VCaP (cell line): ENCODE measurements at regions not wholly inside any gene's neighbourhood (a gene's known extent, or its start where the extent isn't known, plus 50 kb on each side); places are given as distances from the start of the nearest gene placed in this dataset.
"Not testable (repeated sequence)": the region's sequence is repeated elsewhere in the genome, so short reads cannot be mapped to it uniquely, and the experiment has no call there.

ENCODE experiments used
- H3K27ac ChIP-seq: fragments of 450-650 bp; 2 replicates; pipeline ENCODE4 v1.5.1; 2017
- TF ChIP-seq, protein P1 (sequence below): fragments of 450-650 bp; conservative IDR thresholded peaks from 2 replicates; pipeline ENCODE4 v1.5.1; 2017; ENCODE audit warnings: mild to moderate bottlenecking, moderate library complexity

DNA sequence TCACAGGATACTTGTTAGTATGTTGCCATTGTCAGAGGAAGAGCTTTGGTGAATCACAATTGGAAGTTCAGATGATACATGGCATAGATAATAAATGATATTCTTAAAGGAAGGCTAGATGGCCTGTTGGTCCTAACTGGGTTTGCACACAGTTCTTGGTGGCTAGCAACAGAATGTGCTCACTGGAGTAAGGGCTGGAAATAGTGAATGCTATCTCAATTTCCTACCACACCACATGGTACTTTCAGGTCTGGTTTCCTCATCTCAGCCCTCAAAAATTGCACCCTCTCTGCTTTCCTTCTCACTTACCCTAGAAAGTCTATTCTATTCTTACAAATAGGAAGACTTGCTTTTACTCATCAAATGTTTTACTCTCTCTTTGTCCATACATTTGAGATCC is 622.5 kb downstream of the ANKRD7 start:
- TF ChIP-seq, protein P1, sequence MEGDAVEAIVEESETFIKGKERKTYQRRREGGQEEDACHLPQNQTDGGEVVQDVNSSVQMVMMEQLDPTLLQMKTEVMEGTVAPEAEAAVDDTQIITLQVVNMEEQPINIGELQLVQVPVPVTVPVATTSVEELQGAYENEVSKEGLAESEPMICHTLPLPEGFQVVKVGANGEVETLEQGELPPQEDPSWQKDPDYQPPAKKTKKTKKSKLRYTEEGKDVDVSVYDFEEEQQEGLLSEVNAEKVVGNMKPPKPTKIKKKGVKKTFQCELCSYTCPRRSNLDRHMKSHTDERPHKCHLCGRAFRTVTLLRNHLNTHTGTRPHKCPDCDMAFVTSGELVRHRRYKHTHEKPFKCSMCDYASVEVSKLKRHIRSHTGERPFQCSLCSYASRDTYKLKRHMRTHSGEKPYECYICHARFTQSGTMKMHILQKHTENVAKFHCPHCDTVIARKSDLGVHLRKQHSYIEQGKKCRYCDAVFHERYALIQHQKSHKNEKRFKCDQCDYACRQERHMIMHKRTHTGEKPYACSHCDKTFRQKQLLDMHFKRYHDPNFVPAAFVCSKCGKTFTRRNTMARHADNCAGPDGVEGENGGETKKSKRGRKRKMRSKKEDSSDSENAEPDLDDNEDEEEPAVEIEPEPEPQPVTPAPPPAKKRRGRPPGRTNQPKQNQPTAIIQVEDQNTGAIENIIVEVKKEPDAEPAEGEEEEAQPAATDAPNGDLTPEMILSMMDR = no peak

DNA sequence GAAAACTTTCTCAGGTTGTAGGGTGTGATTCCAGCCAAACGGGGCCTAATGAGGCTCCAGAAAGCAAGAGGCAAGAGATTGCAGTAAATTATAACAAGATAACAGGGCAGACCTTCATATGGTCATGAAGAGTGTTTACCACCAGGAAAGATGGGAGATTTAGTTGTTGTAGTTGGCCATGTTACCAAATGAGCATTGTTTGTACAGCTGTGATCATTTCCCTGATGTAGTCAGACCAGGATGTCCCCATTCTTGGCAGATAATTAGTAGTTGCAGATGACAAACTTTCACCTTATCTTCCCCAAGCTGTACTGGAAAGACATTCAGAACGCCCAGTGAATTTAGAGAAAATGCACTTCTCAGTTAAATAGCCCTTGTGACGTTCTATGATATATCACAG is 630.8 kb downstream of the ANKRD7 start:
- H3K27ac ChIP-seq = peak overlapping the region; percentile 80
- TF ChIP-seq, protein P1 = no peak

More for the DNA sequence above, 622.5 kb downstream of the ANKRD7 start:
- no peak overlapping the region for H3K27ac ChIP-seq

DNA sequence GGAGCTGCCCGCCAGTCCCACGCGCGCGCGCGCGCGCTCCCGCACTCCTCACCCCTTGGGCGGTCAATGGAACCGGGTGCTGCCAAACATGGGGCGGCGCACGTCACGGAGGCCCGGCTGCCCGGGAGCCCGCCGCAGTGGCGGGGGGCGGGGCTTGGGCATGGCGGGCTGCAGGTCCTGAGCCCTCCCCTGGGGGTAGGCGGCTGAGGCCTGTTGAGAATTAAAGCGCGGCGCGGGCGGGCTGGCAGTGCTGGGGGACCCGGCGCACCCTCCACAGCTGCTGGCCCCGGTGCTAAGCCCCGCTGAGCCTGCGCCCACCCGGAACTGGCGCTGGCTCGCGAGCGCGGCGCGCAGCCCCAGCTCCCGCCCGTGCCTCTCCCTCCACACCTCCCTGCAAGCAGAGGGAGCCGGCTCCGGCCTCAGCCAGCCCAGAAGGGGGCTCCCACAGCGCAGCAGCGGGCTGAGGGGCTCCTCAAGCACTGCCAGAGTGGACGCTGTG is 634.2 kb downstream of the ANKRD7 start:
- TF ChIP-seq, protein P1 = peak; percentile 49; the same call in 1 of the 2 replicates

DNA sequence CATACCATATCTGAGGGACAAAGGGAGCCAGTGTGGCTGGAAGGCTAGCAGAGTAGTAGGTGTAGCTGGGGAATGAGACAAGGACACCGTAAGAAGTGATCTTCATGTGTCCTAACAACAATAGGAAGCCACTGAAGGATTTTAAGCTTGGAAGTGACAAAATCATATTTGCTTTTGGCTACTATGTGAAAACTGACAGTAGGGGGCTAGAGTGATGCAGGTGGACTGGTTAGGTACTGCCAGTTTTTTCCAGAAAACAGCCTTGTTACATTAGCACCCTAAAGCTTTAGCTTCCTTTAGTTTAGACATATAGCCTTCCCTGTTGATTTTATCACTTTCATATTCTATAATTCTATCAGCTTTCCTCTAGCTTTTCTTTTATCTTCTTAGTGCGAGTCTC is 637.1 kb downstream of the ANKRD7 start:
- TF ChIP-seq, protein P1 = no peak
- H3K27ac ChIP-seq = no peak overlapping the region

More for the DNA sequence above, 634.2 kb downstream of the ANKRD7 start:
- H3K27ac ChIP-seq = peak overlapping the region; percentile 75

GRCh38 chr7:118862740-118863139 is 638.2 kb downstream of the ANKRD7 start:
- TF ChIP-seq, protein P1 = no peak
- H3K27ac ChIP-seq = no peak overlapping the region

GRCh38 chr7:118863966-118864365 is 639.5 kb downstream of the ANKRD7 start:
- H3K27ac ChIP-seq = no peak overlapping the region
- TF ChIP-seq, protein P1 = no peak

DNA sequence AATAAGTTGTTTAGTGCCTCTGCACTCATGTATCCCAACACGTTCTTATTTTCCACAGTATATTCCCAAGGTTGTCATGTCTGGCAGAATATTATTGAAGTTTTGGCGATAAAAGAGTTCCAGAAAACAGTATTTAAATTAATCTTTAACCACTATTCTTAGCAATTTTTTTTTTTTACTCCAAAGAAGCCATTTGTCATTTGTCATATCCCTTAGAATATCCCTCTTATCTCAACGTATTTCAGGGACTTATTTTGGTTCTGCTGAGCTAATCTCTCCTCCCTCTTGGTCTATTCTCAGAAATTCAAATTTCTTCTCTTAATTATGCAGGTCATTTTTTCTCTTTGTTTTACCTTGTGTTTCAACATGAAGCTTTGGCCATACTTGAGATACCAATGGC is 643.4 kb downstream of the ANKRD7 start:
- TF ChIP-seq, protein P1 = no peak
- H3K27ac ChIP-seq = no peak overlapping the region

GRCh38 chr7:118869141-118869540 is 644.6 kb downstream of the ANKRD7 start:
- H3K27ac ChIP-seq = not testable (repeated sequence)
